Lung (tissue), 11 donors: ENCODE measurements at regions not wholly inside any gene's neighbourhood (a gene's known extent, or its start where the extent isn't known, plus 50 kb on each side); places are given as distances from the start of the nearest gene placed in this dataset.

Experiments
- ATAC-seq: fragments of 200-7000 bp; cut with Tn5 transposase; one replicate; pipeline ENCODE4 v1.9.1; 2020; ENCODE audit warnings: moderate number of reproducible peaks; ENCODE audit not compliant: insufficient read depth, low FRiP score
- DNase-seq, 3 donors: peaks; one replicate each; pipeline ENCODE4 v3.0.0-alpha.2; 2013 to 2017
- H3K27ac ChIP-seq, 2 donors: one replicate each; pipeline ENCODE4 v1.5.1; 2013; ENCODE audit warnings: mild to moderate bottlenecking in 2 of 2, moderate library complexity in 2 of 2, control low read depth in 1 of 2, inconsistent platforms in 1 of 2, low read depth in 1 of 2, low read length in 1 of 2
- H3K27me3 ChIP-seq, 3 donors: one replicate each; pipeline ENCODE4 v1.5.1; 2013; ENCODE audit warnings: low read length in 2 of 3; ENCODE audit not compliant: control insufficient read depth in 3 of 3, insufficient read depth in 3 of 3
- H3K36me3 ChIP-seq, 4 donors: one replicate each; pipeline ENCODE4 v1.5.1; 2013; ENCODE audit warnings: low read length in 4 of 4, mild to moderate bottlenecking in 1 of 4, moderate library complexity in 1 of 4; ENCODE audit not compliant: control insufficient read depth in 4 of 4, insufficient read depth in 4 of 4
- H3K4me1 ChIP-seq, 5 donors: one replicate each; pipeline ENCODE4 v1.5.1; 2013; ENCODE audit warnings: low read length in 5 of 5, mild to moderate bottlenecking in 2 of 5, moderate library complexity in 1 of 5; ENCODE audit not compliant: control insufficient read depth in 5 of 5, insufficient read depth in 5 of 5
- H3K4me3 ChIP-seq: one replicate; pipeline ENCODE4 v1.5.1; 2013; ENCODE audit warnings: mild to moderate bottlenecking, control low read depth, moderate library complexity
- H3K9ac ChIP-seq, 2 donors: one replicate each; pipeline ENCODE4 v1.5.1; 2013; ENCODE audit warnings: low read length in 2 of 2, control low read depth in 1 of 2; ENCODE audit not compliant: insufficient read depth in 1 of 2
- H3K9me3 ChIP-seq, 4 donors: one replicate each; pipeline ENCODE4 v1.5.1; 2013; ENCODE audit warnings: low read length in 3 of 4, mild to moderate bottlenecking in 1 of 4, moderate library complexity in 1 of 4; ENCODE audit not compliant: control insufficient read depth in 4 of 4, insufficient read depth in 3 of 4
- CTCF ChIP-seq: IDR thresholded peaks from 2 replicates; pipeline ENCODE4 v1.5.1; 2012; ENCODE audit warnings: mild to moderate bottlenecking; ENCODE audit errors: control extremely low read depth, extremely low read depth
- WGBS, 2 donors: extraction: QIAGEN DNeasy Blood & Tissue Kit; methylation state at CpG; one replicate each; pipeline ENCODE4 v1.1.7; 2013; 5-methylcytosine and 5-hydroxymethylcytosine counted together
- donor health status: control.
- donor health status: control.
- donor health status: Bipolar disorder and iron deficiency.
- donor health status: healthy.
- donor health status: DM: yes; HTN: yes; CAD: no.

DNA sequence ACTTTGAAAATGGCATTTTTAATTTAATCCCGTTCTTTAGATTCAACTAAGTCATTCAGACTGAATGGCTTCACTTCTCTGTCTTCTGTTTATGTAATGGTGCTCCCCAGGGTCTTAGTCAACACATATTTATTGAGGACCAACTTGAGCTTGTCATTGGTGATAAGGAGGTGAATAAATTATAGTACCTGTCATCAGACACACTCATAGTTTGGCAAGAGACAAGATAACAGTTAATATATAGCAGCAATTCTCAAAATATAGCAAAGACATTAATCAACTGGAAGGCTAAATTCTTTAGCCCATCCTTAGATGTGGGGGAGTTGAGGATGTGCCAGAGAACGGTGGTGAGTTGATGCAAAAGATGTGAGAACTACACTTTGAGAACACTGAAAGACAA, 78.4 kb downstream of the MACIR start:
- TF ChIP-seq CTCF = no peak
- ATAC-seq = no peak
- H3K36me3 ChIP-seq = no peaks in the 10 kb centered on the region
- H3K4me3 ChIP-seq = no peak overlapping the region
- H3K27ac ChIP-seq = no peak overlapping the region
- no peaks in the 10 kb centered on the region for H3K4me1 ChIP-seq
- whole genome bisulfite sequencing, 2 donors = 74 to 81% methylated on average over 2 of the region's 2 CpGs
- DNase-seq = no peak
- H3K9ac ChIP-seq = no peak overlapping the region
- no peaks in the 10 kb centered on the region for H3K27me3 ChIP-seq
- H3K9me3 ChIP-seq = no peaks in the 10 kb centered on the region

DNA sequence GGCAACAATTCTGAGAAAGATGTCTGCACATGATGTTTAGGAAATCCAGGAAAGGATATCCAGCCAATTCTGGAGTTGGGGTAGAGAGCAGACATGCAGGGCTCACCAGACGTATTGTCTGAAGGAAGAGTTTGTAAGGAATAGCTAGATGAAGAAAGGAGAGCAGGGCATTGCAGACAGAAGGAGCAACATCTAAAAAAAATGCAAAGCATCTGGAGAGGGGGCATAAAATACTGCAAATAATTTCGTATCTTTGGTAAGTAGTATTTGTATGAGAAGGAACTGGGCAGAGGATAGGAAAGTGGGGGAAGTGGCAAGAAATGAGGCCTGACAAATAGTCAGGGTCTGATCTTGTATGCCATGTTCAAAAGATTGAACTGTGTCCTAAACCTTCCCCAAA, 74.8 kb downstream of the MACIR start:
- no peak for DNase-seq
- Histone ChIP-seq H3K4me3 (no peak overlapping the region), H3K9me3 (no peaks in the 10 kb centered on the region), H3K36me3 (no peaks in the 10 kb centered on the region), H3K4me1 (no peaks in the 10 kb centered on the region), H3K27ac (no peak overlapping the region), H3K9ac (no peak overlapping the region), H3K27me3 (no peaks in the 10 kb centered on the region)
- ATAC-seq = no peak
- TF ChIP-seq CTCF = no peak
- 69 to 74% methylated on average over 2 of the region's 2 CpGs for WGBS, 2 donors

GRCh38 chr5:103330875-103331274, 72.3 kb downstream of the MACIR start:
- Histone ChIP-seq H3K27ac (no peak overlapping the region), H3K9me3 (no peaks in the 10 kb centered on the region), H3K4me1 (no peaks in the 10 kb centered on the region), H3K9ac (no peak overlapping the region), H3K36me3 (no peaks in the 10 kb centered on the region), H3K4me3 (no peak overlapping the region), H3K27me3 (no peaks in the 10 kb centered on the region)
- no peak for TF ChIP-seq CTCF
- ATAC-seq = no peak
- DNase-seq = no peak
- 94 to 95% methylated on average over 2 of the region's 2 CpGs for WGBS, 2 donors
